CD14-positive monocyte (primary cell): ENCODE measurements at regions not wholly inside any gene's neighbourhood (a gene's known extent, or its start where the extent isn't known, plus 50 kb on each side); places are given as distances from the start of the nearest gene placed in this dataset.

ENCODE experiments used
- DNase-seq, 3 donors: peaks; one replicate each; pipeline ENCODE4 v3.0.0-alpha.2; 2011 to 2022
- H2AFZ ChIP-seq: 2 replicates; pipeline ENCODE4 v1.6.0; 2012; ENCODE audit warnings: mild to moderate bottlenecking, low read depth, low read length, inconsistent platforms; ENCODE audit not compliant: insufficient read depth, poor library complexity, severe bottlenecking
- H3K27ac ChIP-seq, 2 donors: 1 replicate in 1 of 2; 2 replicates in 1 of 2; pipeline ENCODE4 v1.5.1; 2012 to 2013; ENCODE audit warnings: low read length in 2 of 2, control low read depth in 1 of 2, inconsistent platforms in 1 of 2, low read depth in 1 of 2, mild to moderate bottlenecking in 1 of 2
- H3K27me3 ChIP-seq, 2 donors: one replicate each; pipeline versions ENCODE4 v1.6.0 to v1.6.1; 2011 to 2013; ENCODE audit warnings: low read length in 2 of 2; ENCODE audit not compliant: control insufficient read depth in 2 of 2, insufficient read depth in 2 of 2
- H3K36me3 ChIP-seq, 2 donors: replicated peaks in 1 of 2; 1 replicate in 1 of 2; 2 replicates in 1 of 2; pipeline versions ENCODE4 v1.5.1 to v1.6.1; 2012 to 2013; ENCODE audit warnings: low read length in 2 of 2, control low read depth in 1 of 2, inconsistent platforms in 1 of 2, mild to moderate bottlenecking in 1 of 2; ENCODE audit not compliant: insufficient read depth in 2 of 2, control insufficient read depth in 1 of 2
- H3K4me1 ChIP-seq, 2 donors: 1 replicate in 1 of 2; 2 replicates in 1 of 2; pipeline versions ENCODE4 v1.5.1 to v1.6.1; 2012 to 2013; ENCODE audit warnings: low read length in 2 of 2, control low read depth in 1 of 2, inconsistent platforms in 1 of 2, mild to moderate bottlenecking in 1 of 2, moderate library complexity in 1 of 2; ENCODE audit not compliant: insufficient read depth in 2 of 2, control insufficient read depth in 1 of 2
- H3K4me2 ChIP-seq: replicated peaks from 2 replicates; pipeline ENCODE3; 2012; ENCODE audit warnings: low read length, moderate library complexity, mild to moderate bottlenecking; ENCODE audit not compliant: poor library complexity, severe bottlenecking; ENCODE audit errors: extremely low read depth
- H3K4me3 ChIP-seq, 3 experiments: fragments of 200-600 bp in 1 of 3; sonication (generic) in 1 of 3; replicated peaks in 1 of 3; 1 replicate in 2 of 3; 2 replicates in 1 of 3; pipeline ENCODE4 v1.5.1; 2011 to 2013; ENCODE audit warnings: low read length in 3 of 3, mild to moderate bottlenecking in 3 of 3, control low read depth in 2 of 3, low read depth in 2 of 3, inconsistent platforms in 1 of 3, moderate library complexity in 1 of 3
- H3K79me2 ChIP-seq: 2 replicates; pipeline ENCODE4 v1.6.0; 2012; ENCODE audit warnings: mild to moderate bottlenecking, control low read depth, inconsistent platforms, low read length, moderate library complexity; ENCODE audit not compliant: insufficient read depth
- H3K9ac ChIP-seq: 2 replicates; pipeline ENCODE4 v1.6.0; 2017; ENCODE audit warnings: low read length, mild to moderate bottlenecking; ENCODE audit not compliant: insufficient read depth, poor library complexity, severe bottlenecking
- H3K9me3 ChIP-seq, 2 donors: replicated peaks in 1 of 2; 1 replicate in 1 of 2; 2 replicates in 1 of 2; pipeline versions ENCODE4 v1.5.1 to v1.6.1; 2012 to 2013; ENCODE audit warnings: low read length in 2 of 2, control low read depth in 1 of 2; ENCODE audit not compliant: control insufficient read depth in 1 of 2, insufficient read depth in 1 of 2
- H4K20me1 ChIP-seq: 2 replicates; pipeline ENCODE4 v1.6.0; 2012; ENCODE audit warnings: mild to moderate bottlenecking, low read length, control low read depth, moderate library complexity; ENCODE audit not compliant: insufficient read depth
- H3K27ac Mint-ChIP-seq, 7 donors: one replicate each; pipeline ENCODE4 v1.8.0; 2020; ENCODE audit warnings: mild to moderate bottlenecking in 7 of 7, mixed read lengths in 7 of 7, moderate library complexity in 6 of 7, inconsistent platforms in 2 of 7
- H3K27me3 Mint-ChIP-seq, 3 donors: one replicate each; pipeline ENCODE4 v1.8.0; 2021 to 2022; ENCODE audit warnings: low read depth in 3 of 3, mild to moderate bottlenecking in 3 of 3, mixed read lengths in 3 of 3, moderate library complexity in 3 of 3, inconsistent platforms in 1 of 3
- H3K36me3 Mint-ChIP-seq, 2 donors: one replicate each; pipeline ENCODE4 v1.8.0; 2020; ENCODE audit warnings: mixed read lengths in 2 of 2, inconsistent platforms in 1 of 2, mild to moderate bottlenecking in 1 of 2
- H3K4me1 Mint-ChIP-seq: one replicate; pipeline ENCODE4 v1.8.0; 2020; ENCODE audit warnings: mild to moderate bottlenecking, mixed read lengths
- H3K4me3 Mint-ChIP-seq, 2 donors: one replicate each; pipeline ENCODE4 v1.8.0; 2020; ENCODE audit warnings: mild to moderate bottlenecking in 2 of 2, mixed read lengths in 2 of 2, moderate library complexity in 1 of 2
- H3K9me3 Mint-ChIP-seq, 7 donors: one replicate each; pipeline ENCODE4 v1.8.0; 2020 to 2022; ENCODE audit warnings: mixed read lengths in 7 of 7, mild to moderate bottlenecking in 6 of 7, moderate library complexity in 6 of 7, inconsistent platforms in 2 of 7
- CTCF ChIP-seq: fragments of 200-600 bp; IDR thresholded peaks from one replicate; pipeline ENCODE4 v1.8.0; 2022; ENCODE audit warnings: antibody characterized with exemption, mild to moderate bottlenecking
- WGBS: methylation state at CpG from one replicate; pipeline ENCODE4 v1.1.5; 2013; ENCODE audit warnings: missing lambda C conversion rate; ENCODE audit not compliant: insufficient coverage; 5-methylcytosine and 5-hydroxymethylcytosine counted together
- intact Hi-C, 2 donors: fragments of 100-400 bp; cut with micrococcal nuclease; formaldehyde crosslinking; loops; one replicate each; pipeline versions ENCODE4 v1.15.0 to v1.15.1; 2023

DNA sequence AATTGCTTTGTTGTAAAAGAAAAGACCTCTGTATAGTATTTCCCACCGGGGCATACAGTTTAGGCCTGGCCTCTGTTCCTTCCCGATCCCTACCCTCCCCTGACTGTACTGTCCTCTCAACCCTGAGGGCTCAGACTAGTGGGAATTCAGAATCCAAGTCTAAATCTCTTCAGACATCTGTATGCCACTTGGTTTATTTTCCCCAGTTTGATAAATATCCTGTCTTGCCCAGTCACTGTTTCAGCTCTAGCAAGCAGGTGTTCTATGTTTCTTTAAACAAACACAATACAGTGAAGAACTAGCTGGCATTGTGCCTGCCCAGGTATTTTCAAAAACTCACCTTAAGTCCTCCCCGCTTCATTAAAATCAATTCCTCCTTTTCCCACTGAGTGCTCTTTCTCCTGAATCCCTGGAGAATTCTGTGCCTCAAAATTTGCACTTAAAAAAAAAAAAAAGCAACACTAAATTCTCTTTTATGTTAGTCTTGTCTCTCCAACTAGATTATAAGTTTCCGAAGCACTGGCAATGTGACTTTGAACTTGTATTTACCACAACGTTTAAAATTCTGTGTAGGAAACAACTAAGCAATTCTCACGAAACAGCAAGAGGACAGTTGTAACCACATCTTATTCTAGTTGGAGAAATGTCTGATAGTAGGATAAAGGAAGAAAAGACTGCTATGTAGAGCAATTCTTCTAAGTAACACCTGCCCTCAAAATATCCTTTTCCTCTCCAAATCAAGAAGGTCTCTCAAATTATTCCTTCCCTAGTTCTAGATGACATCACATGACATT is 112.0 kb upstream of the CARMIL1 start:
- Mint-ChIP-seq H3K9me3 (peaks cover 2 to 11% (median 5%) of the 10 kb centered on the region in 7 donors), H3K36me3 (peaks cover 2 to 4% of the 10 kb centered on the region in 2 donors), H3K27ac (peak overlapping the region in 6 of 7 donors; percentile 57 to 80 (median 67)), H3K4me3 (no peak overlapping the region), H3K4me1 (peaks cover 74% of the 10 kb centered on the region), H3K27me3 (no peaks in the 10 kb centered on the region)
- intact Hi-C loops = no loop called here
- H3K9ac ChIP-seq = no peak overlapping the region
- H3K4me1 ChIP-seq = peaks cover 58 to 65% of the 10 kb centered on the region in 2 donors
- no peaks in the 10 kb centered on the region for H3K27me3 ChIP-seq
- no peaks in the 10 kb centered on the region for H3K36me3 ChIP-seq
- no peak overlapping the region for H2AFZ ChIP-seq
- no peak for TF ChIP-seq CTCF
- H3K4me2 ChIP-seq = peak overlapping the region; percentile 42
- 44% methylated on average over 3 of the region's 6 CpGs for WGBS
- H3K27ac ChIP-seq = peak overlapping the region in 1 of 2 donors; percentile 52
- no peaks in the 10 kb centered on the region for H4K20me1 ChIP-seq
- peaks cover 3% of the 10 kb centered on the region for H3K79me2 ChIP-seq
- no peak overlapping the region for H3K4me3 ChIP-seq
- no peak for DNase-seq
- H3K9me3 ChIP-seq = peaks cover 0 to 4% of the 10 kb centered on the region in 2 donors

DNA sequence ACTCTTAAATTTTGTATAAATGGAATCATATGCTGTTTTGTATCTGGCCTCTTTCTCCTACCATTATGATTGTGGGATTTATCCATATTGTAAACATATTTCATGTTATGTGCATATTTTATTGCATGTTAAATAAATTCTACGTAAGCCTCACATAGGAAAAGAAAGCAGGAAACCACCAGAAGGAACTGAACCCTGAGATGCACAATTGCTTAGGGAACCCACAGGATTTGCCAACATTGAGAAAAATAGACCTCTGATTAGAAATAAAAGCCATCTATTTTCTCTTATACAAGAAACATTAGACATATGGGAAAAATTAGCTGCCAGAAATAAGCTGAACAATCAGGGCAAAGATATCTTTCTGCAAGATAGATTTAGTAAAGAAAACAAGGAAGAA is 111.2 kb upstream of the CARMIL1 start:
- intact Hi-C loops = no loop called here
- Mint-ChIP-seq H3K36me3 (peaks cover 2 to 4% of the 10 kb centered on the region in 2 donors), H3K4me3 (peak overlapping the region in 1 of 2 donors; percentile 13)

More for the DNA sequence above, 111.2 kb upstream of the CARMIL1 start:
- H3K27ac Mint-ChIP-seq = peak overlapping the region; percentile 14 to 85 (median 77)
- Histone ChIP-seq H3K27me3 (no peaks in the 10 kb centered on the region), H3K4me1 (peaks cover 66 to 73% of the 10 kb centered on the region in 2 donors), H3K36me3 (no peaks in the 10 kb centered on the region), H3K9ac (no peak overlapping the region), H2AFZ (no peak overlapping the region), H3K27ac (peak overlapping the region in 1 of 2 donors; percentile 52), H4K20me1 (no peaks in the 10 kb centered on the region), H3K4me3 (no peak overlapping the region), H3K9me3 (peaks cover 0 to 4% of the 10 kb centered on the region in 2 donors), H3K4me2 (peak overlapping the region; percentile 42), H3K79me2 (peaks cover 3% of the 10 kb centered on the region)
- H3K9me3 Mint-ChIP-seq = peaks cover 2 to 11% (median 5%) of the 10 kb centered on the region in 7 donors
- DNase-seq = peak in 2 of 3 donors; percentile 63 to 72
- peaks cover 0 to 2% (median 2%) of the 10 kb centered on the region in 3 donors for H3K27me3 Mint-ChIP-seq
- peaks cover 82% of the 10 kb centered on the region for H3K4me1 Mint-ChIP-seq
- WGBS = no CpG with 5 or more reads among the region's 1 CpG
- no peak for TF ChIP-seq CTCF
